ENCODE measurements at regions not wholly inside any gene's neighbourhood (a gene's known extent, or its start where the extent isn't known, plus 50 kb on each side); places are given as distances from the start of the nearest gene placed in this dataset.

- H3K36me3 ChIP-seq (ENCODE audit: control insufficient read depth in 1 of 2, insufficient read depth in 2 of 2, low read depth in 1 of 2, low read length in 2 of 2) = no peaks in the 10 kb centered on the region
- no CpG with 5 or more reads among the region's 1 CpG for whole genome bisulfite sequencing
- H3K4me3 ChIP-seq (ENCODE audit: insufficient read depth in 1 of 2, low read depth in 1 of 2, low read length in 2 of 2) = no peak overlapping the region
- peaks cover 0 to 17% of the 10 kb centered on the region in 2 experiments for H3K27me3 ChIP-seq (ENCODE audit: control insufficient read depth in 1 of 2, insufficient read depth in 1 of 2, low read length in 2 of 2)
- no peak overlapping the region for H2BK120ac ChIP-seq (ENCODE audit: low read depth, low read length)
- H2BK15ac ChIP-seq (ENCODE audit: low read depth, poor library complexity, severe bottlenecking) = no peak overlapping the region
- H2BK12ac ChIP-seq (ENCODE audit: low read length in 2 of 2) = no peak overlapping the region
- H4K91ac ChIP-seq (ENCODE audit: low read length) = no peak overlapping the region
- no peaks in the 10 kb centered on the region for H3K79me1 ChIP-seq (replicated peaks; ENCODE audit: low read length, poor library complexity, severe bottlenecking)
- H2BK5ac ChIP-seq (ENCODE audit: low read depth, low read length, poor library complexity, severe bottlenecking) = no peak overlapping the region
- H4K8ac ChIP-seq (ENCODE audit: low read length) = no peak overlapping the region
- no peak overlapping the region for H3K4me2 ChIP-seq (ENCODE audit: low read length, poor library complexity, severe bottlenecking)
- H3K18ac ChIP-seq (ENCODE audit: low read depth in 1 of 2, low read length in 2 of 2) = no peak overlapping the region
- H2AFZ ChIP-seq (ENCODE audit: low read depth, low read length) = no peak overlapping the region
- no peaks in the 10 kb centered on the region for H3K4me1 ChIP-seq (ENCODE audit: control insufficient read depth, insufficient read depth, low read depth, low read length)
- H3K23ac ChIP-seq (ENCODE audit: low read length in 2 of 2) = no peak overlapping the region
- H3K9me3 ChIP-seq (ENCODE audit: control insufficient read depth, low read length) = no peaks in the 10 kb centered on the region
- H3K4ac ChIP-seq (ENCODE audit: low read depth in 1 of 2, low read length in 2 of 2) = no peak overlapping the region
- no peak overlapping the region for H3K9ac ChIP-seq (ENCODE audit: low read length)
- no peak for DNase-seq
- H3K27ac ChIP-seq (ENCODE audit: low read length, poor library complexity, severe bottlenecking) = no peak overlapping the region
- no peak overlapping the region for H2AK5ac ChIP-seq (ENCODE audit: low read length, severe bottlenecking)
- H3K14ac ChIP-seq (ENCODE audit: low read length in 2 of 2) = no peak overlapping the region
Measured at GRCh38 chr10:117601716-117602115, 59.2 kb downstream of the EMX2 start.

GRCh38 chr10:117603081-117603480, 60.5 kb downstream of the EMX2 start:
- Histone ChIP-seq H4K8ac (ENCODE audit: low read length) (no peak overlapping the region), H2BK12ac (ENCODE audit: low read length in 2 of 2) (no peak overlapping the region), H3K79me1 (replicated peaks; ENCODE audit: low read length, poor library complexity, severe bottlenecking) (no peaks in the 10 kb centered on the region), H3K4me3 (ENCODE audit: insufficient read depth in 1 of 2, low read depth in 1 of 2, low read length in 2 of 2) (no peak overlapping the region), H3K36me3 (ENCODE audit: control insufficient read depth in 1 of 2, insufficient read depth in 2 of 2, low read depth in 1 of 2, low read length in 2 of 2) (no peaks in the 10 kb centered on the region), H3K9me3 (ENCODE audit: control insufficient read depth, low read length) (no peaks in the 10 kb centered on the region), H2BK5ac (ENCODE audit: low read depth, low read length, poor library complexity, severe bottlenecking) (no peak overlapping the region), H3K4ac (ENCODE audit: low read depth in 1 of 2, low read length in 2 of 2) (no peak overlapping the region), H2BK15ac (ENCODE audit: low read depth, poor library complexity, severe bottlenecking) (no peak overlapping the region), H3K18ac (ENCODE audit: low read depth in 1 of 2, low read length in 2 of 2) (no peak overlapping the region), H3K23ac (ENCODE audit: low read length in 2 of 2) (no peak overlapping the region), H3K27me3 (ENCODE audit: control insufficient read depth in 1 of 2, insufficient read depth in 1 of 2, low read length in 2 of 2) (peaks cover 0 to 22% of the 10 kb centered on the region in 2 experiments), H3K4me2 (ENCODE audit: low read length, poor library complexity, severe bottlenecking) (no peak overlapping the region), H2AFZ (ENCODE audit: low read depth, low read length) (no peak overlapping the region), H2BK120ac (ENCODE audit: low read depth, low read length) (no peak overlapping the region), H2AK5ac (ENCODE audit: low read length, severe bottlenecking) (no peak overlapping the region), H3K14ac (ENCODE audit: low read length in 2 of 2) (no peak overlapping the region), H4K91ac (ENCODE audit: low read length) (no peak overlapping the region), H3K27ac (ENCODE audit: low read length, poor library complexity, severe bottlenecking) (no peak overlapping the region), H3K9ac (ENCODE audit: low read length) (no peak overlapping the region), H3K4me1 (ENCODE audit: control insufficient read depth, insufficient read depth, low read depth, low read length) (no peaks in the 10 kb centered on the region)
- 81% methylated on average over 6 of the region's 6 CpGs for WGBS
- DNase-seq = no peak

- no peak overlapping the region for H3K4ac ChIP-seq (ENCODE audit: low read depth in 1 of 2, low read length in 2 of 2)
Measured at GRCh38 chr10:117603726-117604125, 61.2 kb downstream of the EMX2 start.

GRCh38 chr10:117609095-117609795, 66.7 kb downstream of the EMX2 start:
- peak overlapping the region in 1 of 2 experiments; percentile 76 for H3K18ac ChIP-seq (ENCODE audit: low read depth in 1 of 2, low read length in 2 of 2)
- H2BK120ac ChIP-seq (ENCODE audit: low read depth, low read length) = no peak overlapping the region
- H2BK5ac ChIP-seq (ENCODE audit: low read depth, low read length, poor library complexity, severe bottlenecking) = no peak overlapping the region
- no peak overlapping the region for H3K4me2 ChIP-seq (ENCODE audit: low read length, poor library complexity, severe bottlenecking)
- H3K27ac ChIP-seq (ENCODE audit: low read length, poor library complexity, severe bottlenecking) = no peak overlapping the region
- WGBS = 13% methylated on average over 4 of the region's 4 CpGs
- H4K8ac ChIP-seq (ENCODE audit: low read length) = no peak overlapping the region
- no peak overlapping the region for H3K4ac ChIP-seq (ENCODE audit: low read depth in 1 of 2, low read length in 2 of 2)
- H3K9me3 ChIP-seq (ENCODE audit: control insufficient read depth, low read length) = no peaks in the 10 kb centered on the region
- H3K9ac ChIP-seq (ENCODE audit: low read length) = peak overlapping the region; percentile 77
- DNase-seq = peak; percentile 56
- no peaks in the 10 kb centered on the region for H3K36me3 ChIP-seq (ENCODE audit: control insufficient read depth in 1 of 2, insufficient read depth in 2 of 2, low read depth in 1 of 2, low read length in 2 of 2)
- H3K14ac ChIP-seq (ENCODE audit: low read length in 2 of 2) = peak overlapping the region in 1 of 2 experiments; percentile 48
- H2BK15ac ChIP-seq (ENCODE audit: low read depth, poor library complexity, severe bottlenecking) = no peak overlapping the region
- peaks cover 1% of the 10 kb centered on the region for H3K4me1 ChIP-seq (ENCODE audit: control insufficient read depth, insufficient read depth, low read depth, low read length)
- no peaks in the 10 kb centered on the region for H3K79me1 ChIP-seq (replicated peaks; ENCODE audit: low read length, poor library complexity, severe bottlenecking)
- no peak overlapping the region for H2AK5ac ChIP-seq (ENCODE audit: low read length, severe bottlenecking)
- no peak overlapping the region for H2BK12ac ChIP-seq (ENCODE audit: low read length in 2 of 2)
- peaks cover 0 to 20% of the 10 kb centered on the region in 2 experiments for H3K27me3 ChIP-seq (ENCODE audit: control insufficient read depth in 1 of 2, insufficient read depth in 1 of 2, low read length in 2 of 2)
- H3K23ac ChIP-seq (ENCODE audit: low read length in 2 of 2) = no peak overlapping the region
- H2AFZ ChIP-seq (ENCODE audit: low read depth, low read length) = no peak overlapping the region
- no peak overlapping the region for H4K91ac ChIP-seq (ENCODE audit: low read length)
- H3K4me3 ChIP-seq (ENCODE audit: insufficient read depth in 1 of 2, low read depth in 1 of 2, low read length in 2 of 2) = peak overlapping the region in 1 of 2 experiments; percentile 54

More at GRCh38 chr10:117603726-117604125, 61.2 kb downstream of the EMX2 start:
- no peak overlapping the region for H4K8ac ChIP-seq (ENCODE audit: low read length)
- no peak overlapping the region for H2AFZ ChIP-seq (ENCODE audit: low read depth, low read length)
- no peaks in the 10 kb centered on the region for H3K4me1 ChIP-seq (ENCODE audit: control insufficient read depth, insufficient read depth, low read depth, low read length)
- no peak overlapping the region for H2BK12ac ChIP-seq (ENCODE audit: low read length in 2 of 2)
- H3K27ac ChIP-seq (ENCODE audit: low read length, poor library complexity, severe bottlenecking) = no peak overlapping the region
- no peak overlapping the region for H3K14ac ChIP-seq (ENCODE audit: low read length in 2 of 2)
- DNase-seq = no peak
- H3K9ac ChIP-seq (ENCODE audit: low read length) = no peak overlapping the region
- no peaks in the 10 kb centered on the region for H3K9me3 ChIP-seq (ENCODE audit: control insufficient read depth, low read length)
- no peak overlapping the region for H2AK5ac ChIP-seq (ENCODE audit: low read length, severe bottlenecking)
- H4K91ac ChIP-seq (ENCODE audit: low read length) = no peak overlapping the region
- H2BK15ac ChIP-seq (ENCODE audit: low read depth, poor library complexity, severe bottlenecking) = no peak overlapping the region
- no peak overlapping the region for H2BK120ac ChIP-seq (ENCODE audit: low read depth, low read length)
- H3K4me2 ChIP-seq (ENCODE audit: low read length, poor library complexity, severe bottlenecking) = no peak overlapping the region
- H3K79me1 ChIP-seq (replicated peaks; ENCODE audit: low read length, poor library complexity, severe bottlenecking) = no peaks in the 10 kb centered on the region
- H3K4me3 ChIP-seq (ENCODE audit: insufficient read depth in 1 of 2, low read depth in 1 of 2, low read length in 2 of 2) = no peak overlapping the region
- no peak overlapping the region for H2BK5ac ChIP-seq (ENCODE audit: low read depth, low read length, poor library complexity, severe bottlenecking)
- H3K36me3 ChIP-seq (ENCODE audit: control insufficient read depth in 1 of 2, insufficient read depth in 2 of 2, low read depth in 1 of 2, low read length in 2 of 2) = no peaks in the 10 kb centered on the region
- H3K27me3 ChIP-seq (ENCODE audit: control insufficient read depth in 1 of 2, insufficient read depth in 1 of 2, low read length in 2 of 2) = peaks cover 0 to 22% of the 10 kb centered on the region in 2 experiments
- WGBS = 78% methylated on average over 5 of the region's 5 CpGs
- H3K23ac ChIP-seq (ENCODE audit: low read length in 2 of 2) = no peak overlapping the region
- H3K18ac ChIP-seq (ENCODE audit: low read depth in 1 of 2, low read length in 2 of 2) = no peak overlapping the region
